SKM-1 treated with dmso at 0.1 percent for 144 hours (cell line): ENCODE measurements at regions not wholly inside any gene's neighbourhood (a gene's known extent, or its start where the extent isn't known, plus 50 kb on each side); places are given as distances from the start of the nearest gene placed in this dataset.

Experiments
- DNase-seq: peaks from one replicate; lab custom pipeline; 2025; ENCODE audit not compliant: unreplicated experiment; lab: John Stamatoyannopoulos, UW

DNA sequence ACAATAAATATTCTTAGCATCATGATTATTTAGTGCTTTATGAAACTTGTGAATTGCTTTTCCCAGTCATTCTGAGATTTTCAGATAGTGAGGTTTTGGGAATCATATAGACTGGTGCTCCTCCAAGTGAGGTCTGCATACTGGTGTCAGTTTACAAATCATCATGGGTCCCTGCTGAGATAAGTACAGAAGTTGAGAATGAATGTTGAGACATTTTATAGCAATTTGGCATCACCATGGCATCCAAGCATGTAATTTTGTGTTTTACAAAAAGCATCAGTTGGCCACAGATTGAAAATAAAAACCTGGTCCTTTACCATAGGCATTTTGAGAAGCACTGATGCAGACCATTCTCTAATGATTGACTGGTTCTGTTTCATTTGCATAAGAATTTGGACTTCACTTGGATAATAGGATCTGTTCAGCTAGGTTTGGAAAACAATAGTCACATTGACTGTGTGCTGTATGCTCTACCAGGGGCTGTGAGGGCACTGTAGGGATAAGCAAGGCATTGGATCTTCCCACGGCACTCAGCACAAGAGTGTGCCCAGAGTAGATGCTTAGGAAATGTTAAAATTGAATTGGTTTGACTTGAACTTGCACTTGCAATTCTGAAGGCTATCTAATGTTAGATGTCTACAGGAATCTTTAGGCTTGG lies 79.0 kb upstream of the JUN start:
- DNase-seq: no peak

- DNase-seq: no peak
Observed at GRCh38 chr1:58864654-58865053, 80.8 kb upstream of the JUN start.

DNA sequence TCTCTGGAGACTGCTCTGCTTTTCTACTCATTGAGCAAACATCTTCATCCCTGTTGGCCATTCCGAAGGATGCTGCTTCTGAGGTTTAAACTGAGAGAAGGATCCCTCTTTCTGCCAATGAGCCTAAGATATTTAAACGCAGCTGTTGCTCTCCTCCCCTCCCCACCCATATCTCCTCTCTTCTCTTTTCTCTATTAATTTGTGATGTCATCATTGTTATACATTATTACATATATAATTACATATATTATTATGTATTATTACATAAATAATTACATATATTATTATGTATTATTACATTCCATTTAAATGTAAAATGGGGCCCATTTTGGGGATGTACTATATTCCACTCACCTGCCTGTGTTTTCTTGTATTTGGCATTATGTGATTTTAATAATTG lies 82.7 kb upstream of the JUN start:
- DNase-seq: no peak

GRCh38 chr1:58869638-58870297 lies 85.9 kb upstream of the JUN start:
- DNase-seq: no peak

DNA sequence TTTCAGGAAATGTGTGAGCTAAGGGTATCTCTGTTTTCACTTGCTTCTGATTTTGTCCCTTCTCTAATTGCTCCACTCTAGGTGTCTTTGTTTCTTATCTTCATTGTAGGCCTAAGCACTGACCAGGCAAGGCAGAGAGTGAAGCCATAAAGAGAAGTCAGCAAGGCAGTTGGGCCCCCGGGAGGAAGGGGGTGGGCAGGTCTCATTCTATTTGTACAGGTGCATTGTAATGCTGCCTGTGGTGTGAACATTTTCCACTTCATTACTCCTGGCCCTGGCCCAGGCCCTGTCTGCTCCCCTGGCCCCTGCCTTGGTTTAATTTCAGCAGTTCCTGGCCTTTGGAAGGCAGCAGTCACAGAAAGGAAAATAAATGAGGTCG lies 86.4 kb upstream of the JUN start:
- no peak for DNase-seq

- no peak for DNase-seq
Observed at GRCh38 chr1:58874342-58874741, 90.5 kb upstream of the JUN start.

- DNase-seq: no peak
Observed at GRCh38 chr1:58874757-58875755, 91.2 kb upstream of the JUN start.

DNA sequence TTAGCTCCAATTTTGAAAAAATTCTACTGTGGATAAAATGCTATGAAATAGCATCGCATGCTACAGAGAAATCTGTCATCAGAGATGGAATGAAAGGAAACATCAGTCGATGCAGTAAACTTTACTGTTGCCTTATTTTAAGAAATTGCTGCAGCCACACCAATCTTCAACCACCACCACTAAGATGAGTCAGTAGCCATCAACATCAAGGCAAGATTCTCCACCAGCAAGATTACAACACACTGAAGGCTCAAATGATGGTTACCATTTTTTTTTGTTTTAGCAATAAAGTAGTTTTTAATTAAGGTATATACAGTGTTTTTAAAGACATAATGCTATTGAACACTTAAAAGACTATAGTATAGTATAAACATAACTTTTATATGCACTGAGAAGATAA lies 95.6 kb upstream of the JUN start:
- DNase-seq: no peak

GRCh38 chr1:58880592-58880991 lies 96.7 kb upstream of the JUN start:
- DNase-seq: no peak

GRCh38 chr1:58881471-58881994 lies 97.7 kb upstream of the JUN start:
- DNase-seq: no peak

DNA sequence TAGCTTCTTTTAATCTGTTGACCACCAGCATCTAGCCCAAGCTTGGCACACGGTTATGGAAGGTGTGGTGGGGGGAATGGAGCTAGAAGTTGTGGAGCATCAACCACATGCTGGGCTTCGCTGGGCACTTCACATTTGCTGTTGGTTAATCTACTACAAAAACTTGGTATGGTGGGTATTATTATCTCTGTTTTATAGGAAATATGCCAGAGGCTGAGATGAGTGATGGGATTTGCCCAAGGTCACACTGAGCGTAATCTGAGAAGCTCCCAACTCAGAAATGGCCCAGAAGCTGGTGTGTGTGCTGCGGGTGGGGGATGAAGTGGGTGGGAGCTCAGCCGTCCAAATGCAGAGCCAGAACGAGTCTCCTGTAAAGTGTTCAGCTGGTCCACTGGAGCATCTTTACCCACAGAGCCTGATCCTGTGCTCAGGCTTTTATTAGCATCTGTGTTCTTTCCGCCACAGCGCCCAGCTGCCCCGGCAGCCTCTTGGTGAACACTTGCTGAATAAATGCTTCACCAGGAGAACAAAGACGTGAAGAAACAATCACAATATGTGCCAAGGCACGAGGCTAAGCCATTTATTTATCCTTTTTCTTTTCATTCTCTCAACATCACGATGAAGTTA lies 98.6 kb upstream of the JUN start:
- DNase-seq: no peak

- peak; percentile 97 for DNase-seq
Observed at GRCh38 chr1:58883037-58883887, 99.4 kb upstream of the JUN start.

DNA sequence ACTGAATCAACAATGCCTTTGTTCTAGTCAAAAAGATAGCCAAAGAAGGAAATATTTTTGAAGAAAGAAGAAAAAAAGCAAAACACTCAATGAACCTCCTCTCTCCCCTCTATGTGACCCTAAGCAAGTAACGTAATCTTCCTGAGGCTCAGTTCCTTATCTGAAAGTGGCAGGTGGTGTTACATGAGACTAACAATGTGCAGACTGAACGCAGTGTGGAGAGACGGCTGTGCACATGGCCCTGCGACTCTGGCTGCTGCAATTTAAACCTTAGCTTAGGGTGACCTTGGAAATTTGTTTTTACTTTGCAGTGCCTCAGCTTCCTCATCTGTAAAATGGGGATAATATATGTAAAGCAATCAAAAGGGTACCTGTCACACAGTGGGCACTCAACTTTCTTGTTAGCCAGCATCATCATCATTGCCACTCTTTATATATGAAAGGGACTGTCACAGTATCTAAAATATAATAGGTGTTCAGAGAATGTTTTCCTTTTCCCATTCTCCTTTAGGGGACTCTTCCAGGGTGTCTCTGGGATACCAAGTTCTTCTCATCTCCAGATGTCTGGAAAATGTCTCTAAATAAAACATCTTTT lies 100.1 kb upstream of the JUN start:
- peak; percentile 69 for DNase-seq

- DNase-seq: no peak
Observed at GRCh38 chr1:58884706-58885661, 101.1 kb upstream of the JUN start.

DNA sequence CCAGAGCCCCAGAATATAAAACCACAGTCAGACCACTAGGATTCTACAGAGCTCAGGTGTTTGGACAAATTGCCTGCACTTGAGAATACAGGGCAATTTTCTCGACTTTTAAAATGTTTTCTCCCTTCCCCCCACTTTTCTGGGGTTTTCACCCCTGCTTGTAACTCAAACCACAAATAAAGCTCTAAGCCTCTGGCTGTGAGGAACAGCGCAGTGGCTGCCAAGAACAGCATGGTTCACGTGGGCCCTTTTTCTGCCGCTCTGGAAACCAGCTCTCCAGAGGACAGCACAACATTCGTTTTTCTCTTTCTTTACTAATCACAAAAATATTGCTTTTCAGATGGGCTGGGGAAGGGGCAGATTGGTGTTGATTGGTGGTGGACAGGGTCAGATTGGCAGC lies 102.2 kb upstream of the JUN start:
- no peak for DNase-seq

DNA sequence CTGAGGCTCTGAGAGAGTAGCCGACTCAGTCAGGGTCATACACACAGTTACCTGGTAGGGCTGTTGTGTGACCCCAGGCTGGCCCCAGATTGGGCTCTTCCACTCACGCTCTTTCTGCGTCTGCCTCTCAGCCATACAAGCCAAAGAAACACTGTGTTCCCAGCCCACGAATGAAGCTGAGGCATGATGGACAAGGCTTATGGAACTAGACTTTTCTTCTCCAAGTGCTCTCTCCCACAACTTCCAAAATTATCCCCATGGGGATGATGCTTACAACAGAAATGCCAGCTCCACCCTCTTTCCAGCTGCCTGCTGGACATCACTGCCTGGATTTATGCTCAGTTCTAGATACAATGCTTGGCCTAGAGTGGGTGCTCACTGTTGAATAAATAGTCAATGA lies 102.8 kb upstream of the JUN start:
- DNase-seq: no peak

DNA sequence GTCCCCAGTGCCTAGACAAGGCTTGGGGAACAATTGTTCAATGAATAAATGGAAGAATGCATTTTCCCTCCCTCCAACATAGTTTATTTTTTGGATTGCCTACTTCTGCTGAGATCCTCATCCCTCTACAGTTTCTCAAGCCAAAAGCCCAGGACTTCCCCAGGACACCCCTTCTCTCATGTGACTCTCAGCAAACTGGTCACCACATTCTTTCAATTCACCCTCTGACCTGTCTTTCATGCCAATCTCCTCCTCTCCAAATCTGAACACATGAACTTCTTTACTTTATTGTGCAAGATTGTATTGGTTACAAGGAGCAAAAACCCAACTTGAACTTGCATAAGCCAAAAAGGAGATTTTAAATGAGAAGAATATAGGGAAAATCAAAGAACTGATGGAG lies 103.2 kb upstream of the JUN start:
- DNase-seq: no peak

- no peak for DNase-seq
Observed at GRCh38 chr1:58888833-58889232, 105.0 kb upstream of the JUN start.

DNA sequence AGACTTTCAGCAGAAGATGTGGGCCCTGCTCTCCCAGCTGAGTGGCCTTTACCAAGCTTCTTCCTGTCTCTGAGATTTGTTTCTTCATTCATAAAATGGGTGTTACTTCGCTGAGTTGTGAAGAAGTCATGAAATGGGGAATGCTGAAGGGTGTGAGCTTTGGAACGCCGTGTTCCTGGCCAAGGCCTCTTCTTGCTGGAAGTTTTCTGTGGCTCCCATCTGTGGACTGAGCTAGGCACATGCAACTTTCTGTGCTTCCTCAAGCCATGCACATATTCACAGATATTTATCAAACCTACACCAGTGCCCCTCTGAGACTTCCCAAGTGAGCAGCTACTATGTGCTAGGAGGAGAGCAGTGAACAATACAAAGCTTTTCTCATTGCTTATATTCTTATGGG lies 106.3 kb upstream of the JUN start:
- no peak for DNase-seq
